Panc1 (cell line): ENCODE measurements at regions not wholly inside any gene's neighbourhood (a gene's known extent, or its start where the extent isn't known, plus 50 kb on each side); places are given as distances from the start of the nearest gene placed in this dataset.

Experiments used
- ATAC-seq: fragments of 200-7000 bp; cut with Tn5 transposase; 2 replicates; pipeline ENCODE4 v1.9.1; 2020; ENCODE audit warnings: mild to moderate bottlenecking, moderate library complexity
- BruUV-seq: library from RNA; stranded (reverse); fragments of 400-500 nt; replicated peaks from 2 replicates; lab custom pipeline; 2021; lab: Mats Ljungman, UMichigan
- CTCF ChIA-PET: fragments of 300-600 bp; sonication (Branson Sonifier 250); formaldehyde crosslinking; loops from one replicate; lab custom pipeline; 2022; ENCODE audit warnings: antibody characterized with exemption; lab: Charles Lee
- POLR2A ChIA-PET: fragments of 300-600 bp; sonication (Branson Sonifier 250); formaldehyde crosslinking; loops from one replicate; lab custom pipeline; 2022; ENCODE audit warnings: antibody characterized with exemption; lab: Charles Lee
- DNase-seq: peaks from one replicate; pipeline ENCODE4 v3.0.0-alpha.2; 2010; ENCODE audit warnings: low read depth, low spot score
- H3K27ac ChIP-seq: 2 replicates; pipeline ENCODE4 v1.5.1; 2011; ENCODE audit warnings: mild to moderate bottlenecking, low read length, inconsistent platforms
- H3K27me3 ChIP-seq: fragments of 200-500 bp; sonication (Bioruptor generic); 2 replicates; pipeline ENCODE4 v1.6.0; 2014; ENCODE audit warnings: low read length, inconsistent platforms; ENCODE audit not compliant: control insufficient read depth, insufficient read depth
- H3K36me3 ChIP-seq: fragments of 200-500 bp; sonication (Bioruptor generic); 2 replicates; pipeline ENCODE4 v1.5.1; 2014; ENCODE audit warnings: inconsistent platforms, mild to moderate bottlenecking, low read length, moderate library complexity; ENCODE audit not compliant: control insufficient read depth, insufficient read depth
- H3K4me1 ChIP-seq: 2 replicates; pipeline ENCODE4 v1.5.1; 2011; ENCODE audit warnings: inconsistent platforms, mild to moderate bottlenecking, low read length, moderate library complexity; ENCODE audit not compliant: control insufficient read depth, insufficient read depth
- H3K4me3 ChIP-seq, 2 experiments: 2 replicates each; pipeline ENCODE4 v1.5.1; 2011 to 2012; ENCODE audit warnings: low read depth in 2 of 2, low read length in 2 of 2, mild to moderate bottlenecking in 2 of 2, inconsistent platforms in 1 of 2, moderate library complexity in 1 of 2
- H3K9me3 ChIP-seq: fragments of 200-500 bp; sonication (Bioruptor generic); 2 replicates; pipeline ENCODE4 v1.5.1; 2014; ENCODE audit warnings: low read depth, mild to moderate bottlenecking, inconsistent platforms, low read length, moderate library complexity; ENCODE audit not compliant: control insufficient read depth, insufficient read depth
- CTCF ChIP-seq: fragments of 450-650 bp; IDR thresholded peaks from 2 replicates; pipeline ENCODE4 v1.5.1; 2017; ENCODE audit warnings: mild to moderate bottlenecking
- POLR2AphosphoS5 ChIP-seq: IDR thresholded peaks from 2 replicates; pipeline ENCODE4 v1.6.1; 2012; ENCODE audit warnings: mild to moderate bottlenecking, low read depth, low read length, moderate library complexity
- REST ChIP-seq, 2 experiments: IDR thresholded peaks; 2 replicates each; pipeline ENCODE4 v1.6.1; 2011 to 2012; ENCODE audit warnings: low read depth in 2 of 2, control low read depth in 1 of 2, low read length in 1 of 2, mild to moderate bottlenecking in 1 of 2, moderate library complexity in 1 of 2; ENCODE audit not compliant: insufficient read depth in 1 of 2
- SIN3A ChIP-seq: IDR thresholded peaks from 2 replicates; pipeline ENCODE4 v1.6.1; 2012; ENCODE audit warnings: low read depth, mild to moderate bottlenecking, low read length, moderate library complexity, borderline replicate concordance; ENCODE audit not compliant: insufficient read depth
- TCF7L2 ChIP-seq: IDR thresholded peaks from 2 replicates; pipeline ENCODE4 v1.6.1; 2011; ENCODE audit warnings: mild to moderate bottlenecking, low read depth, low read length, inconsistent platforms
- in situ Hi-C: cut with HindIII; loops from 2 replicates; pipeline ENCODE4 v1.10.0; 2016; ENCODE audit warnings: low sequenced_read_pairs, low pct_unique_long_range_greater_than_20kb
- intact Hi-C: fragments of 100-400 bp; cut with micrococcal nuclease; formaldehyde crosslinking; loops from one replicate; pipeline ENCODE4 v1.10.0; 2022; ENCODE audit not compliant: unreplicated experiment

GRCh38 chr14:98226411-98226810, 1045.6 kb downstream of the BCL11B start:
- no peak for DNase-seq

GRCh38 chr14:98227000-98227726, 1044.8 kb downstream of the BCL11B start:
- Histone ChIP-seq H3K9me3 (no peaks in the 10 kb centered on the region), H3K27ac (no peak overlapping the region), H3K4me3 (no peak overlapping the region), H3K36me3 (no peaks in the 10 kb centered on the region), H3K27me3 (no peaks in the 10 kb centered on the region), H3K4me1 (no peaks in the 10 kb centered on the region)
- ATAC-seq (no peak), DNase-seq (no peak)
- in situ Hi-C loops (no loop called here), intact Hi-C loops (no loop called here)
- ChIA-PET POLR2A (no interaction called here), CTCF (no interaction called here)
- TF ChIP-seq SIN3A (no peak), TCF7L2 (no peak), CTCF (no peak), POLR2AphosphoS5 (no peak), REST (IDR thresholded peaks at IDR 0.05; ENCODE audit: insufficient read depth in 1 of 2, low read depth in 2 of 2, low read length in 1 of 2) (no peak)
- BruUV-seq, result no TSS peak

More at GRCh38 chr14:98226411-98226810, 1045.6 kb downstream of the BCL11B start:
- no peaks in the 10 kb centered on the region for H3K4me1 ChIP-seq
- intact Hi-C loops (no loop called here), in situ Hi-C loops (no loop called here)
- TF ChIP-seq CTCF (no peak), TCF7L2 (no peak), SIN3A (no peak), POLR2AphosphoS5 (no peak), REST (IDR thresholded peaks at IDR 0.05; ENCODE audit: insufficient read depth in 1 of 2, low read depth in 2 of 2, low read length in 1 of 2) (no peak)
- no peaks in the 10 kb centered on the region for H3K9me3 ChIP-seq
- H3K4me3 ChIP-seq, result no peak overlapping the region
- no TSS peak for BruUV-seq
- no peak overlapping the region for H3K27ac ChIP-seq
- ChIA-PET CTCF (no interaction called here), POLR2A (no interaction called here)
- ATAC-seq, result no peak
- no peaks in the 10 kb centered on the region for H3K27me3 ChIP-seq
- no peaks in the 10 kb centered on the region for H3K36me3 ChIP-seq
